HG02588 (cell line): ENCODE measurements at regions not wholly inside any gene's neighbourhood (a gene's known extent, or its start where the extent isn't known, plus 50 kb on each side); places are given as distances from the start of the nearest gene placed in this dataset.

Source experiments
- ATAC-seq: cut with Tn5 transposase; IDR thresholded peaks from one replicate; pipeline ENCODE4 v1.9.1; 2021; ENCODE audit warnings: mild to moderate bottlenecking, moderate library complexity; ENCODE audit not compliant: unreplicated experiment

- no peak for ATAC-seq
Observed at GRCh38 chr22:48856308-48856615, 971.4 kb downstream of the BRD1 start.

GRCh38 chr22:48855593-48856307, 971.9 kb downstream of the BRD1 start:
- ATAC-seq = no peak

- ATAC-seq = no peak
Observed at GRCh38 chr22:48855013-48855412, 972.7 kb downstream of the BRD1 start.

GRCh38 chr22:48853627-48854240, 973.9 kb downstream of the BRD1 start:
- no peak for ATAC-seq

- ATAC-seq = no peak
Observed at GRCh38 chr22:48851933-48852549, 975.6 kb downstream of the BRD1 start.

GRCh38 chr22:48850658-48851287, 976.9 kb downstream of the BRD1 start:
- ATAC-seq = no peak

GRCh38 chr22:48849963-48850657, 977.6 kb downstream of the BRD1 start:
- ATAC-seq = no peak

GRCh38 chr22:48849219-48849912, 978.3 kb downstream of the BRD1 start:
- no peak for ATAC-seq

GRCh38 chr22:48846200-48846599, 981.5 kb downstream of the BRD1 start:
- no peak for ATAC-seq

- ATAC-seq = no peak
Observed at GRCh38 chr22:48845356-48845936, 982.2 kb downstream of the BRD1 start.

GRCh38 chr22:48844056-48844675, 983.5 kb downstream of the BRD1 start:
- no peak for ATAC-seq

- ATAC-seq = no peak
Observed at GRCh38 chr22:48843640-48844039, 984.0 kb downstream of the BRD1 start.

- ATAC-seq = no peak
Observed at GRCh38 chr22:48842976-48843375, 984.7 kb downstream of the BRD1 start.

GRCh38 chr22:48842583-48842945, 985.1 kb downstream of the BRD1 start:
- ATAC-seq = no peak

- ATAC-seq = no peak
Observed at GRCh38 chr22:48841881-48842582, 985.6 kb downstream of the BRD1 start.

GRCh38 chr22:48840112-48840949, 987.3 kb downstream of the BRD1 start:
- ATAC-seq = no peak

- no peak for ATAC-seq
Observed at GRCh38 chr22:48838846-48839730, 988.6 kb downstream of the BRD1 start.

GRCh38 chr22:48838376-48838775, 989.3 kb downstream of the BRD1 start:
- ATAC-seq = no peak
